ENCODE measurements at regions not wholly inside any gene's neighbourhood (a gene's known extent, or its start where the extent isn't known, plus 50 kb on each side); places are given as distances from the start of the nearest gene placed in this dataset.
"Not testable (repeated sequence)": the region's sequence is repeated elsewhere in the genome, so short reads cannot be mapped to it uniquely, and the experiment has no call there.

GRCh38 chr5:3153906-3154305 lies 402.4 kb upstream of the IRX2 start:
- peaks cover 4% of the 10 kb centered on the region for H3K9me3 Mint-ChIP-seq

GRCh38 chr5:3153226-3153858 lies 401.9 kb upstream of the IRX2 start:
- Mint-ChIP-seq H3K27ac (no peak overlapping the region), H3K4me3 (no peak overlapping the region), H3K9me3 (peaks cover 4% of the 10 kb centered on the region), H3K4me1 (peaks cover 55% of the 10 kb centered on the region), H3K27me3 (ENCODE audit: low read depth, poor library complexity) (peaks cover 22% of the 10 kb centered on the region), H3K36me3 (ENCODE audit: low read depth) (no peaks in the 10 kb centered on the region)
- TF ChIP-seq CTCF (IDR thresholded peaks at IDR 0.05), result no peak
- DNase-seq, result no peak

More at GRCh38 chr5:3153906-3154305, 402.4 kb upstream of the IRX2 start:
- Mint-ChIP-seq H3K4me3 (no peak overlapping the region), H3K36me3 (ENCODE audit: low read depth) (no peaks in the 10 kb centered on the region), H3K27ac (no peak overlapping the region), H3K27me3 (ENCODE audit: low read depth, poor library complexity) (peaks cover 21% of the 10 kb centered on the region), H3K4me1 (peaks cover 50% of the 10 kb centered on the region)
- DNase-seq, result no peak
- TF ChIP-seq CTCF (IDR thresholded peaks at IDR 0.05), result no peak

GRCh38 chr5:3149899-3150298 lies 398.4 kb upstream of the IRX2 start:
- no peak for TF ChIP-seq CTCF (IDR thresholded peaks at IDR 0.05)
- Mint-ChIP-seq H3K27ac (no peak overlapping the region), H3K4me1 (peaks cover 51% of the 10 kb centered on the region), H3K36me3 (ENCODE audit: low read depth) (no peaks in the 10 kb centered on the region), H3K27me3 (ENCODE audit: low read depth, poor library complexity) (peaks cover 12% of the 10 kb centered on the region), H3K9me3 (peaks cover 4% of the 10 kb centered on the region), H3K4me3 (no peak overlapping the region)
- DNase-seq, result no peak

GRCh38 chr5:3147405-3147804 lies 395.9 kb upstream of the IRX2 start:
- H3K9me3 Mint-ChIP-seq; H3K36me3 Mint-ChIP-seq (ENCODE audit: low read depth); DNase-seq; H3K4me3 Mint-ChIP-seq; H3K27ac Mint-ChIP-seq; H3K27me3 Mint-ChIP-seq (ENCODE audit: low read depth, poor library complexity): not testable (repeated sequence)
- peaks cover 29% of the 10 kb centered on the region for H3K4me1 Mint-ChIP-seq

GRCh38 chr5:3145641-3146040 lies 394.2 kb upstream of the IRX2 start:
- Mint-ChIP-seq H3K9me3 (peaks cover 4% of the 10 kb centered on the region), H3K27me3 (ENCODE audit: low read depth, poor library complexity) (peaks cover 2% of the 10 kb centered on the region), H3K36me3 (ENCODE audit: low read depth) (no peaks in the 10 kb centered on the region), H3K27ac (no peak overlapping the region), H3K4me1 (peaks cover 31% of the 10 kb centered on the region), H3K4me3 (no peak overlapping the region)
- TF ChIP-seq CTCF (IDR thresholded peaks at IDR 0.05), result no peak
- no peak for DNase-seq

- peaks cover 4% of the 10 kb centered on the region for H3K27me3 Mint-ChIP-seq (ENCODE audit: low read depth, poor library complexity)
- H3K4me3 Mint-ChIP-seq, result no peak overlapping the region
- no peak for DNase-seq
- no peaks in the 10 kb centered on the region for H3K36me3 Mint-ChIP-seq (ENCODE audit: low read depth)
- no peak for TF ChIP-seq CTCF (IDR thresholded peaks at IDR 0.05)
- H3K9me3 Mint-ChIP-seq, result peaks cover 4% of the 10 kb centered on the region
- no peak overlapping the region for H3K27ac Mint-ChIP-seq
- H3K4me1 Mint-ChIP-seq, result peaks cover 14% of the 10 kb centered on the region
Measured at GRCh38 chr5:3143382-3143781, 391.9 kb upstream of the IRX2 start.
